Caco-2 (cell line): ENCODE measurements at regions not wholly inside any gene's neighbourhood (a gene's known extent, or its start where the extent isn't known, plus 50 kb on each side); places are given as distances from the start of the nearest gene placed in this dataset.

ENCODE experiments used
- BruUV-seq: library from RNA; stranded (reverse); fragments of 400-500 nt; replicated peaks from 2 replicates; lab custom pipeline; 2021; lab: Mats Ljungman, UMichigan
- CTCF ChIA-PET: fragments of 300-600 bp; sonication (Branson Sonifier 250); formaldehyde crosslinking; loops from one replicate; lab custom pipeline; 2022; ENCODE audit warnings: antibody characterized with exemption; lab: Charles Lee
- POLR2A ChIA-PET: fragments of 300-600 bp; sonication (Branson Sonifier 250); formaldehyde crosslinking; loops from one replicate; lab custom pipeline; 2022; ENCODE audit warnings: antibody characterized with exemption; lab: Charles Lee
- DNase-seq, 2 experiments: peaks; one replicate each; pipeline versions ENCODE4 v3.0.0 to v3.0.0-alpha.2; 2020 to 2022
- H3K27me3 ChIP-seq: replicated peaks from 2 replicates; pipeline ENCODE4 v1.6.0; 2011; ENCODE audit warnings: low read length; ENCODE audit not compliant: control insufficient read depth, insufficient read depth
- H3K36me3 ChIP-seq: 2 replicates; pipeline ENCODE4 v1.5.1; 2011; ENCODE audit warnings: low read length; ENCODE audit not compliant: control insufficient read depth, insufficient read depth
- H3K4me1 ChIP-seq: fragments of 250-450 bp; sonication (Bioruptor Pico); 2 replicates; pipeline ENCODE4 v1.5.1; 2020; ENCODE audit warnings: mild to moderate bottlenecking
- H3K4me3 ChIP-seq: 2 replicates; pipeline ENCODE4 v1.5.1; 2011; ENCODE audit warnings: low read depth, mild to moderate bottlenecking, control low read depth, low read length
- H3K9me3 ChIP-seq: fragments of 250-450 bp; sonication (Bioruptor Pico); 2 replicates; pipeline ENCODE4 v1.5.1; 2020; ENCODE audit warnings: mild to moderate bottlenecking, moderate library complexity
- H3K27ac Mint-ChIP-seq: one replicate; pipeline ENCODE4 v1.8.0; 2022; ENCODE audit warnings: mixed read lengths; ENCODE audit not compliant: unreplicated experiment
- H3K27me3 Mint-ChIP-seq: one replicate; pipeline ENCODE4 v1.8.0; 2022; ENCODE audit warnings: mixed read lengths; ENCODE audit not compliant: insufficient read depth, unreplicated experiment
- H3K36me3 Mint-ChIP-seq: one replicate; pipeline ENCODE4 v1.8.0; 2022; ENCODE audit warnings: mild to moderate bottlenecking, mixed read lengths; ENCODE audit not compliant: insufficient read depth, unreplicated experiment
- H3K4me1 Mint-ChIP-seq: one replicate; pipeline ENCODE4 v1.8.0; 2022; ENCODE audit warnings: low read depth, mixed read lengths; ENCODE audit not compliant: unreplicated experiment
- H3K4me3 Mint-ChIP-seq: one replicate; pipeline ENCODE4 v1.8.0; 2022; ENCODE audit warnings: mild to moderate bottlenecking, moderate library complexity, mixed read lengths; ENCODE audit not compliant: unreplicated experiment
- H3K9me3 Mint-ChIP-seq: one replicate; pipeline ENCODE4 v1.8.0; 2022; ENCODE audit warnings: mixed read lengths; ENCODE audit not compliant: unreplicated experiment
- intact Hi-C: fragments of 100-400 bp; cut with micrococcal nuclease; formaldehyde crosslinking; loops from one replicate; pipeline ENCODE4 v1.10.0; 2022; ENCODE audit not compliant: unreplicated experiment
- TF ChIP-seq, protein P1 (sequence below), 2 experiments: fragments of 200-600 bp in 1 of 2; IDR thresholded peaks; 1 replicate in 1 of 2; 2 replicates in 1 of 2; pipeline versions ENCODE4 v1.5.1 to v1.8.0; 2011 to 2022; ENCODE audit warnings: antibody characterized with exemption in 1 of 2, control low read depth in 1 of 2, inconsistent platforms in 1 of 2, low read depth in 1 of 2, low read length in 1 of 2, mild to moderate bottlenecking in 1 of 2, moderate library complexity in 1 of 2; ENCODE audit not compliant: insufficient read depth in 1 of 2, severe bottlenecking in 1 of 2, unreplicated experiment in 1 of 2

DNA sequence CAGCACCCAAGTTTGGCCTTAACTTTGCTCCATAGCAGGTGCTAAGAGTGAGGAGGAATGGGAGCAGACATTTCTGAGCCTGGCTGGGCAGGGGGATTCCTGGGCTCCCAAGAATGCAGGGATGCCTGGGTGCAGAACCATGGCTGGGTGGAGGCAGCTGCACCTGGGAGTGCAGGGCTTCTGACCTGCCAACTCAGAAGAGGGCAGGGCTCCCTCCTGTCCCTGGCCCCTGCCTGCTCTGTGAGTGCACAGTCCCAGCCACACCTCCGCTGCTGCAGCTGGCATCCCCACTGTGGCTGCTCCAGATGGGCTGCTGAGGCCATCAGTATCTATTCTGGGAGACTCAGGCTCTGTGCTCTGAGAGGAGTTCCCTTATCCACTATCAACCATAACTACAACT, 747.4 kb upstream of the VSTM2A start:
- no peak overlapping the region for H3K4me3 Mint-ChIP-seq
- intact Hi-C loops, result no loop called here
- H3K4me1 ChIP-seq, result no peaks in the 10 kb centered on the region
- ChIA-PET POLR2A (no interaction called here), CTCF (no interaction called here)
- DNase-seq, result no peak
- no peaks in the 10 kb centered on the region for H3K9me3 Mint-ChIP-seq
- H3K9me3 ChIP-seq, result no peaks in the 10 kb centered on the region; the same call in 1 of the 2 replicates
- TF ChIP-seq, protein P1, sequence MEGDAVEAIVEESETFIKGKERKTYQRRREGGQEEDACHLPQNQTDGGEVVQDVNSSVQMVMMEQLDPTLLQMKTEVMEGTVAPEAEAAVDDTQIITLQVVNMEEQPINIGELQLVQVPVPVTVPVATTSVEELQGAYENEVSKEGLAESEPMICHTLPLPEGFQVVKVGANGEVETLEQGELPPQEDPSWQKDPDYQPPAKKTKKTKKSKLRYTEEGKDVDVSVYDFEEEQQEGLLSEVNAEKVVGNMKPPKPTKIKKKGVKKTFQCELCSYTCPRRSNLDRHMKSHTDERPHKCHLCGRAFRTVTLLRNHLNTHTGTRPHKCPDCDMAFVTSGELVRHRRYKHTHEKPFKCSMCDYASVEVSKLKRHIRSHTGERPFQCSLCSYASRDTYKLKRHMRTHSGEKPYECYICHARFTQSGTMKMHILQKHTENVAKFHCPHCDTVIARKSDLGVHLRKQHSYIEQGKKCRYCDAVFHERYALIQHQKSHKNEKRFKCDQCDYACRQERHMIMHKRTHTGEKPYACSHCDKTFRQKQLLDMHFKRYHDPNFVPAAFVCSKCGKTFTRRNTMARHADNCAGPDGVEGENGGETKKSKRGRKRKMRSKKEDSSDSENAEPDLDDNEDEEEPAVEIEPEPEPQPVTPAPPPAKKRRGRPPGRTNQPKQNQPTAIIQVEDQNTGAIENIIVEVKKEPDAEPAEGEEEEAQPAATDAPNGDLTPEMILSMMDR (IDR thresholded peaks at IDR 0.05; ENCODE audit: insufficient read depth in 1 of 2, low read depth in 1 of 2, low read length in 1 of 2, severe bottlenecking in 1 of 2, unreplicated experiment in 1 of 2), result no peak
- no peaks in the 10 kb centered on the region for H3K4me1 Mint-ChIP-seq
- peaks cover 5% of the 10 kb centered on the region for H3K27me3 Mint-ChIP-seq
- no peaks in the 10 kb centered on the region for H3K36me3 Mint-ChIP-seq
- H3K27ac Mint-ChIP-seq, result no peak overlapping the region
- no peaks in the 10 kb centered on the region for H3K36me3 ChIP-seq
- BruUV-seq, result no TSS peak
- H3K4me3 ChIP-seq, result no peak overlapping the region
- no peaks in the 10 kb centered on the region for H3K27me3 ChIP-seq

DNA sequence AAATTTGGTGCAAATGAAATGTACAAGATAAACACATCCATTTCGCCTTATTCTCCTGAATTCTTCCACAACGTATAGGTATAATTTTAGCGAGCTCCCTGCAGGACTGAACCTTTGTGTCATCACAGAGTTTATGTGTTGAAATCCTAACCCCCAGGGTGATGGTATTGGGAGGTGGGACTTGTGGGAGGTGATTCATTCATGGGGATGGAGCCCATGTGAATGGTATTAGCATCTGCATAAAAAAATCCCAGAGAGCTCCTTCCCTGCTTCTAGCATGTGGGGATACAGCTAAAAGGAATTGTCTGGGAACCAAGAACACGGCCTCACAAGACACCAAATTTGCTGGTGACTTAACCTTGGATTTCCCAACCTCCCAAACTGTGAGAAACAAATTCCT, 741.4 kb upstream of the VSTM2A start:
- intact Hi-C loops, result no loop called here
- Mint-ChIP-seq H3K4me3 (no peak overlapping the region), H3K27me3 (peaks cover 5% of the 10 kb centered on the region), H3K36me3 (no peaks in the 10 kb centered on the region), H3K27ac (no peak overlapping the region), H3K9me3 (no peaks in the 10 kb centered on the region), H3K4me1 (no peaks in the 10 kb centered on the region)
- CTCF ChIA-PET, result no interaction called here
- POLR2A ChIA-PET, result no interaction called here
- no TSS peak for BruUV-seq
- DNase-seq, result no peak
- Histone ChIP-seq H3K4me1 (no peaks in the 10 kb centered on the region), H3K4me3 (no peak overlapping the region), H3K9me3 (no peaks in the 10 kb centered on the region), H3K27me3 (no peaks in the 10 kb centered on the region), H3K36me3 (no peaks in the 10 kb centered on the region)
- TF ChIP-seq, protein P1 (IDR thresholded peaks at IDR 0.05; ENCODE audit: insufficient read depth in 1 of 2, low read depth in 1 of 2, low read length in 1 of 2, severe bottlenecking in 1 of 2, unreplicated experiment in 1 of 2), result no peak

DNA sequence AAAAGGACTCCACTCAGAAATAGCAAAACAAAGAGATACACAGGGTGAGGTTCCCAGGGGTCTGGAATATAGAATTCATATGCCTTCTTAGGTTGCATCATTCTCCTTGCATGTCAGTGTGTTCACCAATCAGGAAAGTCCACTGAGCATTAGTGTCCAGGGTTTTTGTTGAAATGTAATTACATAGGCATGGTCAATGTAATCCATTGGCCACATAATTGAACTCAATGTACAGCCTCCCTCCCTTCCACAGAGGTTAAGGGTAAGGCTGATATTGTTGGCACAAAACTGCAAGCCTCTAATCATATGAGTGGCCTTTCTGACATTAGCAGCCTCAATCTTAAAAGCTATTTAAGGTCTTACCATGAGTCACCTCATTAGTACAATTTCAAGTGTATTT, 736.1 kb upstream of the VSTM2A start:
- no peaks in the 10 kb centered on the region for H3K4me1 Mint-ChIP-seq
- CTCF ChIA-PET, result no interaction called here
- TF ChIP-seq, protein P1 (IDR thresholded peaks at IDR 0.05; ENCODE audit: insufficient read depth in 1 of 2, low read depth in 1 of 2, low read length in 1 of 2, severe bottlenecking in 1 of 2, unreplicated experiment in 1 of 2), result no peak

More for the DNA sequence above, 736.1 kb upstream of the VSTM2A start:
- Mint-ChIP-seq H3K27ac (no peak overlapping the region), H3K9me3 (no peaks in the 10 kb centered on the region), H3K36me3 (no peaks in the 10 kb centered on the region), H3K27me3 (no peaks in the 10 kb centered on the region), H3K4me3 (no peak overlapping the region)
- intact Hi-C loops, result no loop called here
- Histone ChIP-seq H3K36me3 (no peaks in the 10 kb centered on the region), H3K9me3 (no peaks in the 10 kb centered on the region), H3K27me3 (no peaks in the 10 kb centered on the region), H3K4me1 (no peaks in the 10 kb centered on the region), H3K4me3 (no peak overlapping the region)
- DNase-seq, result no peak
- BruUV-seq, result no TSS peak
- POLR2A ChIA-PET, result no interaction called here
